HG03378 (cell line): ENCODE measurements at regions not wholly inside any gene's neighbourhood (a gene's known extent, or its start where the extent isn't known, plus 50 kb on each side); places are given as distances from the start of the nearest gene placed in this dataset.
"Not testable (repeated sequence)": the region's sequence is repeated elsewhere in the genome, so short reads cannot be mapped to it uniquely, and the experiment has no call there.

Experiments
- ATAC-seq: cut with Tn5 transposase; IDR thresholded peaks from one replicate; pipeline ENCODE4 v1.9.1; 2021; ENCODE audit warnings: mild to moderate bottlenecking, moderate library complexity; ENCODE audit not compliant: unreplicated experiment

DNA sequence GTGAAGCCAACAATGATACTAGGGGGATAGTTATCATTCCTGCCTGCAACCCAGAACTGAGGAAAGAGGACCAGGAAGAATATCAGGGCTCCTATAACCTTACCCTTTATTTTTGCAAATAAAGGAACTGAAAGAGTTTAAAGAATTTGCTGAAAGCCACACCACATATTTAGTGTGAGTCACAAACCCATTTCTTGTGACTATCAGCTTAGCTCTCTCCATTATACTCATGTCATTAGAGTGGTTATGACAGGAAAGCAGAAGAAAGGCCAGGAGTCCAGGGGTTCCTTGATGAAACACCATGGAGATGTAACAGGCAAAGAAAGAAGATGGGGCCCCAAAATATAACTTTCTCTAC lies 141.1 kb upstream of the SAMSN1 start:
- ATAC-seq, result peak; percentile 68

DNA sequence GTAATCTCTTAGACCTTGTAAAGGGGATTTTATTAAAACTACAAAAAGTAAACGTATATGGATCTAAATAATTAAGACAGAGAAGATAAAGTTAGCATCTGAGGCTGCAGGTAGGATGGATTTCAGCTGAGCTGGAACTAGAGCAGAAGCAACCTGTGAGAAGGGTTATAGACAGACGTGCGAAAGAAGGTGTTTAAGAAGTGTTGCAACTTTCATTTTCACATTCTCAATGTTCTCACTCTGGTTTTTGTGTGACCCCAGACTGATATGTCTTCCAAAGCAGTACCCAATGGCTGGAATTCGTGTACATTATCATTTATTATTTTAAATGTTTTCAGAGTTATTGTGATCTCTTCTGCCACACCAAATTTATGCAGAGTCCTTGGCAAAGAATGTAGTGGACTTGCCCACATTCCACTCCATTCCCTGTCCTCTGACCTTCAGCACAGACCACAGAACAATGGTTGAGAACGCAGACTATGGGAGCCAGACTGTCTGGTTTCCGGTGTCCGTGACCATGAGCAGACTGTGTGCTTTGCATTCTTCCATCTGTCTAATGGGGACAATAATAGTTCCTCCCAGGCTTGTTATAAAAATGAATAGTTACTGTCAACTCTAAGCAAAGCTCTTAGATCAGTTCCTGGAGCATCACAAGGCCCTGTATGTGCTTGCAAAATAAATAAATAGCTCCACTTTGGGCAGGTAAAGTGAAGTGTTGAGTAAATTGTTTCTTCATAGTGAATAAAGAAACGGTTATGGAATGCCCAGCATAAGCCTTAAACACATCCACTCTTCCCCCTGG lies 140.6 kb upstream of the SAMSN1 start:
- peak; percentile 59 for ATAC-seq

- ATAC-seq, result no peak
These were observed 139.5 kb upstream of the SAMSN1 start for GRCh38 chr21:14685568-14685967.

DNA sequence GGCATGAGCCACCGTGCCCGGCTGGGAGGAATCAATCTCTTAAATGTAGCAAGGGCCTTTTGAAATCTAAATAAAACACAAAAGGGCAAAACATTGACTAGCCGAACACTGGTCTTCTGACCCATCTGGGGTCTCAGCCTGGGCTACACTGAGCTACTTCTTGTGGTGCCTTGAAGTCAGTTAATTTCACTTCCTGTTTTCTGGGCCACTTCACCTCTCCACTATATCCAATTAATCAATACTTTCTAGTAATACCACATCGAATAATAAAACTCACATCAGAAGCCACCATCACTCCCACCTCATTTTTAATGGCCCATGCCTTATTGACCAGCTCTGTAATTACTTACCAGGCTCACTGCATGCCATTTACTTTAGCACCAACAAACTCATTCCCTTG lies 138.0 kb upstream of the SAMSN1 start:
- peak; percentile 32 for ATAC-seq

GRCh38 chr21:14683063-14683462 lies 136.9 kb upstream of the SAMSN1 start:
- ATAC-seq, result no peak

- ATAC-seq, result no peak
These were observed 133.0 kb upstream of the SAMSN1 start for GRCh38 chr21:14678973-14679574.

DNA sequence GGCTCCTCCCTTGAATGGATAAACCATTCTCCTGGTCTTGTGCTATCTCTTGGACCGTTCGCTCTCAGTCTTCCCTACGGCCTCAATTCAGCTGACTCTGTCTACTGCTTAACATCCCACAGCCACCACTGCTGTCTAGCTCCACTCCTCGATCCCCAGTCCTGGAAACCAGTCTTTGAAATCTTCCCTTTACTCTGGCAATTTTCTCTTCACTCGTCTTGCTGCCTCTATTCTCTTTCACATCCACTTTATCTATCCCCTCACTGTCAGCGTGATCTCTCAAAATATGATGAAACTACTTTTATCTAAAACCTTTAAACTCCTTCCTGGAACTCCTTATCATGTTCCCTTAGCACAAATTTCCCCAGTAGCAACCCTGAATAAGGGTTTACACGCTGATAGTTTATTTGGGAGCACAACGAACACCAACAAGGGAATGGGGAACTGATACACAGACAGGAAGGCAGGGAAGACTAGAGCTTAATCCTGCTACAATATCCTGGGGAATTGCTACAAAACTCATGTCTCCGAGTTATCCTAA lies 131.6 kb upstream of the SAMSN1 start:
- no peak for ATAC-seq

DNA sequence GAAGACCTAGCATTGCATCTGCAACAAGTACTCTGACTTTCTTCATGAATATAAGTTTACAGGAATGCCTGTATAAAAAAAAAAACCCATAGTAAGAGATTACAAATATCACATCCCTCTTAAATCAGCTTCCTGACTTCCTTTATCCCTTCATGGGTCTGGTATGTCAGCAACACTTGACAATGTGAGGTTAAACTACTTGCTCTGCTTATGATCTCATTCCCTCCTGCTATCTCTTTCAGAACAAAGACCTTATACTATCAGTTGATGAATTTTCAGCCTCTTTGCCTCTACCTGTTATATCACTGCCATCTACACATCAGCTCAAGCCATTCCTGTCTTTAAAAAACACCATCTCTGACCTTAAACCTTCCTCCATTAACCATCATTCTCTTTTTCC lies 130.9 kb upstream of the SAMSN1 start:
- no peak for ATAC-seq

- ATAC-seq, result peak; percentile 64
These were observed 129.8 kb upstream of the SAMSN1 start for GRCh38 chr21:14675774-14676530.

GRCh38 chr21:14673649-14674048 lies 127.5 kb upstream of the SAMSN1 start:
- no peak for ATAC-seq

DNA sequence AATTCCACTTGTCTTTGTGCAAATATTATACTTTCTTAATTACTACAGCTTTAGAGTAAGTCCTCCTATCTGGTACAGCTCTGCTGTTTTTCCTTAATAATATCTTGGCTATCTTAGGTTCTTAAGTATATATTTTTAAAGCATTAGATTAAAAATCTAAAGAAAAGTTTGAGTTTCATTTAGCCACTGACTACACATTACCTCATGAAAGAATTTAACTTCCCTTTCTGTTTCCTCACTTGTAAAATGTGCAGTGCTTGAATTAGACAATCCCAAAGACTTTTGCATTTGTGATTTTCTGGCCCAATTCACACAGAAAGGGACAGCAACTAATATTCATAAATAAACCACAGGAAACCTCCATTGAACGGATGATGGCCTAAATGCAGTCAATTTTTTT lies 126.4 kb upstream of the SAMSN1 start:
- no peak for ATAC-seq

DNA sequence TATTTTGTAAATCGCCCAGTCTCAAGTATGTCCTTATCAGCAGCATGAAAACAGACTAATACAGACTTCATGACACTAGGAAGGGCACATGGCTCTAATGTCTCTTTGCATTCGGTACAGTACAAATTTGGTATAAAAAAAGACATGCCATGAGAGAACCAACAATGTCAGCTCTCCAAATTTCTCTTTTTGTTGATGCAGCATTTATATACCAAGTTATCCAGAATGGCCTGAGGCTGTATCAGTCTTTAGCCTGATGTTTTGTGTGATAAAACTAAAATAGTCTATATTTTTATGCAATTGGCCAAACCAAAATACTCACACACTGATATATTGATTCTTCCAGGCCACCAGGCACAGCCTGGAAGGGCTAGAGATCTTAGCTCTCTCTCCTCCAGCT lies 124.3 kb upstream of the SAMSN1 start:
- ATAC-seq, result no peak

GRCh38 chr21:14669092-14669491 lies 123.0 kb upstream of the SAMSN1 start:
- not testable (repeated sequence) for ATAC-seq

GRCh38 chr21:14657241-14658008 lies 111.3 kb upstream of the SAMSN1 start:
- no peak for ATAC-seq

GRCh38 chr21:14646893-14647292 lies 100.8 kb upstream of the SAMSN1 start:
- ATAC-seq, result no peak

DNA sequence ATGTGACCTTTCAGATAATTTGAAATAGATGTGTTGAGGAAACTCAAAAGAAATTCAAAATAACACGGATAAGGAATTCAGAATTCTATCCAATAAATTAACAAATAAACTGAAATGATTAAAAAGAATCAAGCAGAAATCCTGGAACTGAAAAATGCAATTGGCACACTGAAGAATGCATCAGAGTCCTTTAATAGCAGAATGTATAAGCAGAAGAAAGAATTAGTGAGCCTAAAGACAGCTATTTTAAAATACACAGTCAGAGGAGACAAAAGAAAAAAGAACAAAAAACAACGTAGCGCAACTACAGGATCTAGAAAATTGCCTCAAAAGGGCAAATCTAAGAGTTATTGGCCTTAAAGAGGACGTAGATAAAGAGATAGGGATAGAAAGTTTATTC lies 99.6 kb upstream of the SAMSN1 start:
- ATAC-seq, result no peak

- no peak for ATAC-seq
These were observed 86.2 kb upstream of the SAMSN1 start for GRCh38 chr21:14632359-14632758.

GRCh38 chr21:14630556-14631069 lies 84.5 kb upstream of the SAMSN1 start:
- ATAC-seq, result no peak

- ATAC-seq, result no peak
These were observed 83.3 kb upstream of the SAMSN1 start for GRCh38 chr21:14629461-14629860.

DNA sequence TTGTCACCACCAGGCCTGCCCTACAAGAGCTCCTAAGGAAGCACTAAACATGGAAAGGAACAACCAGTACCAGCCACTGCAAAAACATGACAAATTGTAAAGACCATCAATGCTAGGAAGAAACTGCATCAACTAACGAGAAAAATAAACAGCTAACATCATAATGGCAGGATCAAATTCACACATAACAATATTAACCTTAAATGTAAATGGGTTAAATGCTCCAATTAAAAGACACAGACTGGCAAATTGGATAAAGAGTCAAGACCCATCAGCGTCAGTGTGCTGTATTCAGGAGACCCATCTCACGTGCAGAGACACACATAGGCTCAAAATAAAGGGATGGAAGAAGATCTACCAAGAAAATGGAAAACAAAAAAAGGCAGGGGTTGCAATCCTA lies 77.0 kb upstream of the SAMSN1 start:
- ATAC-seq, result not testable (repeated sequence)

DNA sequence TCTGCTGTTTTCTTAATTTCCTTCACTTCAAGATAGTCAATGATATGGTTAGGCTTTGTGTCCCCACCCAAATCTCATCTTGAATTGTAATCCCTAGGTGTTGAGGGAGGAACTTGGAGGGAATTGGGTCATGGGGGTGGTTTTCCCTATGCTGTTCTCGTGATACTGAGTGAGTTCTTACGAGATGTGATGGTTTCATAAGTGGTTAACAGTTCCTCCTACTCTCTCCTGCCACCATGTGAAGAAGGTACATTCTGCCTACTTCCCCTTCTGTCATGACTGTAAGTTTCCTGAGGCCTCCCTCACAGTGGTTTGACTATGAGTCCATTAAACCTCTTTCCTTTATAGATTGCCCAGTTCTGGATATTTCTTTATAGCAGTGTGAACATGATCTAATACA lies 74.0 kb upstream of the SAMSN1 start:
- no peak for ATAC-seq
